SK-N-SH (cell line): ENCODE measurements at regions not wholly inside any gene's neighbourhood (a gene's known extent, or its start where the extent isn't known, plus 50 kb on each side); places are given as distances from the start of the nearest gene placed in this dataset.

Experiments used
- CTCF ChIA-PET: fragments of 300-600, 350-600 bp; formaldehyde crosslinking; extraction: SDS; loops from one replicate; lab custom pipeline; 2021; lab: Yijun Ruan, JAX
- POLR2A ChIA-PET: fragments of 350-600 bp; sonication (Branson Sonifier 250); formaldehyde crosslinking; extraction: SDS; loops from one replicate; lab custom pipeline; 2020; ENCODE audit warnings: antibody characterized with exemption, inconsistent platforms; lab: Yijun Ruan, JAX
- DNase-seq: peaks from one replicate; pipeline ENCODE4 v3.0.0; 2012
- H2AFZ ChIP-seq: fragments of 200-600 bp; sonication (generic); 2 replicates; pipeline ENCODE4 v1.8.1; 2016; ENCODE audit warnings: antibody characterized with exemption, mild to moderate bottlenecking, low read depth
- H3F3A ChIP-seq: fragments of 200-600 bp; sonication (generic); replicated peaks from 2 replicates; pipeline ENCODE3; 2016; ENCODE audit warnings: antibody characterized with exemption, mild to moderate bottlenecking; ENCODE audit not compliant: insufficient read depth
- H3K27ac ChIP-seq, 2 experiments: fragments of 200-500 bp in 1 of 2; fragments of 200-600 bp in 1 of 2; sonication (Bioruptor generic) in 1 of 2; sonication (generic), shearing (Covaris generic) in 1 of 2; 2 replicates each; pipeline versions ENCODE4 v1.5.1 to v1.6.1; 2014 to 2016; ENCODE audit warnings: low read depth in 2 of 2, inconsistent platforms in 1 of 2, low read length in 1 of 2, mild to moderate bottlenecking in 1 of 2, mixed read lengths in 1 of 2
- H3K27me3 ChIP-seq: fragments of 200-600 bp; sonication (generic), shearing (Covaris generic); 2 replicates; pipeline ENCODE4 v1.6.1; 2016; ENCODE audit warnings: mixed run types; ENCODE audit not compliant: insufficient read depth
- H3K36me3 ChIP-seq, 2 experiments: fragments of 200-500 bp in 1 of 2; fragments of 200-600 bp in 1 of 2; sonication (Bioruptor generic) in 1 of 2; sonication (generic) in 1 of 2; replicated peaks in 1 of 2; 2 replicates each; pipeline versions ENCODE3 to v1.5.1; 2014 to 2016; ENCODE audit warnings: low read length in 1 of 2, mild to moderate bottlenecking in 1 of 2; ENCODE audit not compliant: insufficient read depth in 2 of 2, control insufficient read depth in 1 of 2
- H3K4me1 ChIP-seq, 2 experiments: fragments of 200-500 bp in 1 of 2; fragments of 200-600 bp in 1 of 2; sonication (Bioruptor generic) in 1 of 2; sonication (generic), shearing (Covaris generic) in 1 of 2; 2 replicates each; pipeline versions ENCODE4 v1.5.1 to v1.6.1; 2014 to 2016; ENCODE audit warnings: low read depth in 1 of 2, low read length in 1 of 2, mixed run types in 1 of 2; ENCODE audit not compliant: insufficient read depth in 2 of 2, control insufficient read depth in 1 of 2
- H3K4me2 ChIP-seq: fragments of 200-600 bp; sonication (generic), shearing (Covaris generic); 2 replicates; pipeline ENCODE4 v1.6.1; 2017; ENCODE audit warnings: mixed run types
- H3K4me3 ChIP-seq, 2 experiments: fragments of 200-500 bp in 1 of 2; fragments of 200-600 bp in 1 of 2; sonication (Bioruptor generic) in 1 of 2; sonication (generic), shearing (Covaris generic) in 1 of 2; 2 replicates each; pipeline versions ENCODE4 v1.5.1 to v1.8.1; 2014 to 2016; ENCODE audit warnings: low read depth in 2 of 2, inconsistent platforms in 1 of 2, low read length in 1 of 2, mild to moderate bottlenecking in 1 of 2, mixed read lengths in 1 of 2, moderate library complexity in 1 of 2
- H3K79me2 ChIP-seq: fragments of 200-600 bp; sonication (generic); 2 replicates; pipeline ENCODE4 v1.8.1; 2017; ENCODE audit warnings: mild to moderate bottlenecking; ENCODE audit not compliant: insufficient read depth
- H3K9ac ChIP-seq: fragments of 200-600 bp; sonication (generic); 2 replicates; pipeline ENCODE4 v1.6.1; 2017; ENCODE audit warnings: mixed run types
- H3K9me2 ChIP-seq: fragments of 200-600 bp; sonication (generic); 2 replicates; pipeline ENCODE4 v1.6.1; 2017; ENCODE audit warnings: mixed run types
- H3K9me3 ChIP-seq: fragments of 200-600 bp; sonication (generic); 2 replicates; pipeline ENCODE4 v1.6.1; 2017; ENCODE audit warnings: mixed run types, mild to moderate bottlenecking, moderate library complexity
- H4K20me1 ChIP-seq: fragments of 200-600 bp; sonication (generic); 2 replicates; pipeline ENCODE4 v1.6.1; 2017; ENCODE audit warnings: mild to moderate bottlenecking, mixed run types; ENCODE audit not compliant: insufficient read depth
- CTCF ChIP-seq: fragments of 200-600 bp; sonication (generic); IDR thresholded peaks from 2 replicates; pipeline ENCODE4 v1.6.1; 2017; ENCODE audit warnings: antibody characterized with exemption, mild to moderate bottlenecking, moderate library complexity
- FOSL2 ChIP-seq: IDR thresholded peaks from 2 replicates; pipeline ENCODE4 v1.4.0; 2012; ENCODE audit warnings: low read depth, mild to moderate bottlenecking, moderate library complexity, borderline replicate concordance
- FOXM1 ChIP-seq: IDR thresholded peaks from 2 replicates; pipeline ENCODE4 v1.4.0; 2012; ENCODE audit warnings: low read depth, mild to moderate bottlenecking
- GABPA ChIP-seq: IDR thresholded peaks from 2 replicates; pipeline ENCODE4 v1.4.0; 2012; ENCODE audit warnings: low read depth, mild to moderate bottlenecking
- GATA2 ChIP-seq: sonication (generic); formaldehyde crosslinking; IDR thresholded peaks from 2 replicates; pipeline ENCODE4 v1.5.0; 2020; ENCODE audit warnings: mild to moderate bottlenecking, missing genetic modification reagents
- JUND ChIP-seq: IDR thresholded peaks from 2 replicates; pipeline ENCODE4 v1.4.0; 2012
- MAX ChIP-seq: IDR thresholded peaks from 2 replicates; pipeline ENCODE4 v1.4.0; 2012; ENCODE audit warnings: low read depth
- MXI1 ChIP-seq: IDR thresholded peaks from 2 replicates; pipeline ENCODE4 v1.6.1; 2012; ENCODE audit warnings: mild to moderate bottlenecking, low read depth, low read length, improper control_type of control experiment
- NFIC ChIP-seq: IDR thresholded peaks from 2 replicates; pipeline ENCODE4 v1.4.0; 2012; ENCODE audit warnings: borderline replicate concordance
- NRF1 ChIP-seq: IDR thresholded peaks from 2 replicates; pipeline ENCODE4 v1.6.1; 2012; ENCODE audit warnings: low read depth, mild to moderate bottlenecking, low read length
- SIN3A ChIP-seq: IDR thresholded peaks from 2 replicates; pipeline ENCODE4 v1.6.1; 2012; ENCODE audit warnings: low read depth, mild to moderate bottlenecking, low read length, moderate library complexity, borderline replicate concordance
- SMC3 ChIP-seq: IDR thresholded peaks from 2 replicates; pipeline ENCODE4 v1.6.1; 2012; ENCODE audit warnings: low read depth, low read length, improper control_type of control experiment
- YY1 ChIP-seq: IDR thresholded peaks from 2 replicates; pipeline ENCODE4 v1.4.0; 2012; ENCODE audit warnings: low read depth, mild to moderate bottlenecking
- ZBTB33 ChIP-seq: IDR thresholded peaks from 2 replicates; pipeline ENCODE4 v1.4.0; 2012; ENCODE audit warnings: low read depth, borderline replicate concordance
- WGBS: methylation state at CpG from one replicate; pipeline ENCODE4 v1.1.6; 2017; ENCODE audit warnings: low lambda C conversion rate; 5-methylcytosine and 5-hydroxymethylcytosine counted together

- ChIA-PET CTCF (interaction anchor here (0.7 to 3.7 kb wide), 4 partner anchors 11 to 132 kb away, joined by 3 to 26 read pairs (median 4); no protein-coding TSS in a partner anchor), POLR2A (no interaction called here)
- H3K4me1 ChIP-seq, result no peaks in the 10 kb centered on the region
- H3K79me2 ChIP-seq, result no peaks in the 10 kb centered on the region
- H3F3A ChIP-seq, result no peaks in the 10 kb centered on the region
- no peaks in the 10 kb centered on the region; the same call in 1 of the 2 replicates for H3K9me3 ChIP-seq
- H3K9ac ChIP-seq, result no peak overlapping the region
- H3K27me3 ChIP-seq, result peaks cover 18% of the 10 kb centered on the region
- no peaks in the 10 kb centered on the region for H3K36me3 ChIP-seq
- no peak overlapping the region for H2AFZ ChIP-seq
- no peak overlapping the region for H3K4me3 ChIP-seq
- DNase-seq, result no peak
- WGBS, result 64% methylated on average over 2 of the region's 2 CpGs
- TF ChIP-seq GATA2 (CRISPR knock-in tag), result no peak
- TF ChIP-seq YY1, result no peak
- no peak for TF ChIP-seq CTCF
- no peak for TF ChIP-seq FOXM1
- no peak for TF ChIP-seq SIN3A
- TF ChIP-seq FOSL2, result no peak
- no peak for TF ChIP-seq NRF1
- TF ChIP-seq JUND, result no peak
- no peak for TF ChIP-seq SMC3
- TF ChIP-seq ZBTB33, result no peak
- TF ChIP-seq GABPA, result no peak
- no peak for TF ChIP-seq NFIC
- TF ChIP-seq MAX, result no peak
- TF ChIP-seq MXI1, result no peak
- no peak overlapping the region for H3K27ac ChIP-seq
- no peaks in the 10 kb centered on the region for H3K9me2 ChIP-seq
- H4K20me1 ChIP-seq, result no peaks in the 10 kb centered on the region
- no peak overlapping the region for H3K4me2 ChIP-seq
These were observed 57.9 kb upstream of the EPHB3 start for GRCh38 chr3:184503647-184504046.
